Right atrium auricular region (tissue), 2 donors: ENCODE measurements at regions not wholly inside any gene's neighbourhood (a gene's known extent, or its start where the extent isn't known, plus 50 kb on each side); places are given as distances from the start of the nearest gene placed in this dataset.

Experiments
- DNase-seq: peaks from one replicate; pipeline ENCODE4 v3.0.0-alpha.2; 2019; ENCODE audit warnings: low spot score
- H3K27ac ChIP-seq, 2 donors: fragments of 200-600 bp; sonication (generic); 1 replicate in 1 of 2; 2 replicates in 1 of 2; pipeline ENCODE4 v1.5.1; 2016 to 2019
- H3K27me3 ChIP-seq, 2 donors: fragments of 200-600 bp; sonication (generic); one replicate each; pipeline versions ENCODE4 v1.5.1 to v1.6.0; 2017 to 2019
- H3K36me3 ChIP-seq: fragments of 200-600 bp; sonication (generic); one replicate; pipeline ENCODE4 v1.5.1; 2016
- H3K4me1 ChIP-seq, 2 donors: fragments of 200-600 bp; sonication (generic); one replicate each; pipeline versions ENCODE4 v1.5.1 to v1.6.0; 2017 to 2019
- H3K4me3 ChIP-seq, 2 donors: fragments of 200-600 bp; sonication (generic); 1 replicate in 1 of 2; 2 replicates in 1 of 2; pipeline ENCODE4 v1.5.1; 2017 to 2019; ENCODE audit warnings: mild to moderate bottlenecking in 1 of 2, moderate library complexity in 1 of 2
- H3K9me3 ChIP-seq, 2 donors: fragments of 200-600 bp; sonication (generic); one replicate each; pipeline ENCODE4 v1.5.1; 2019
- CTCF ChIP-seq, 2 donors: fragments of 200-600 bp; sonication (generic); IDR thresholded peaks; one replicate each; pipeline ENCODE4 v1.5.1; 2019; ENCODE audit warnings: antibody characterized with exemption in 2 of 2

GRCh38 chr7:120163449-120163848 is 109.5 kb upstream of the KCND2 start:
- Histone ChIP-seq H3K9me3 (no peaks in the 10 kb centered on the region), H3K27me3 (no peaks in the 10 kb centered on the region), H3K4me1 (no peaks in the 10 kb centered on the region), H3K27ac (no peak overlapping the region), H3K36me3 (no peaks in the 10 kb centered on the region), H3K4me3 (no peak overlapping the region)
- no peak for TF ChIP-seq CTCF (IDR thresholded peaks at IDR 0.05)
- DNase-seq = no peak

GRCh38 chr7:120165227-120165626 is 107.7 kb upstream of the KCND2 start:
- TF ChIP-seq CTCF (IDR thresholded peaks at IDR 0.05) = no peak
- H3K27ac ChIP-seq = no peak overlapping the region
- DNase-seq = no peak
- H3K36me3 ChIP-seq = no peaks in the 10 kb centered on the region
- H3K4me3 ChIP-seq = no peak overlapping the region
- no peaks in the 10 kb centered on the region for H3K9me3 ChIP-seq
- H3K4me1 ChIP-seq = no peaks in the 10 kb centered on the region
- no peaks in the 10 kb centered on the region for H3K27me3 ChIP-seq

GRCh38 chr7:120168066-120168465 is 104.9 kb upstream of the KCND2 start:
- no peak for TF ChIP-seq CTCF (IDR thresholded peaks at IDR 0.05)
- DNase-seq = no peak
- H3K4me1 ChIP-seq = no peaks in the 10 kb centered on the region

GRCh38 chr7:120169996-120170783 is 102.8 kb upstream of the KCND2 start:
- H3K36me3 ChIP-seq = no peaks in the 10 kb centered on the region
- no peak overlapping the region for H3K4me3 ChIP-seq
- TF ChIP-seq CTCF (IDR thresholded peaks at IDR 0.05) = no peak
- DNase-seq = no peak
- no peaks in the 10 kb centered on the region for H3K9me3 ChIP-seq
- H3K27me3 ChIP-seq = no peaks in the 10 kb centered on the region
- peak overlapping the region in 1 of 2 donors; percentile 37 for H3K27ac ChIP-seq
- no peaks in the 10 kb centered on the region for H3K4me1 ChIP-seq

More at GRCh38 chr7:120168066-120168465, 104.9 kb upstream of the KCND2 start:
- Histone ChIP-seq H3K36me3 (no peaks in the 10 kb centered on the region), H3K27ac (peak overlapping the region; percentile 54 to 61), H3K9me3 (no peaks in the 10 kb centered on the region), H3K4me3 (no peak overlapping the region), H3K27me3 (no peaks in the 10 kb centered on the region)

- H3K27ac ChIP-seq = peak overlapping the region in 1 of 2 donors; percentile 37
- DNase-seq = no peak
- no peak for TF ChIP-seq CTCF (IDR thresholded peaks at IDR 0.05)
- H3K36me3 ChIP-seq = no peaks in the 10 kb centered on the region
- H3K27me3 ChIP-seq = no peaks in the 10 kb centered on the region
- no peak overlapping the region for H3K4me3 ChIP-seq
- no peaks in the 10 kb centered on the region for H3K9me3 ChIP-seq
- H3K4me1 ChIP-seq = no peaks in the 10 kb centered on the region
These were observed 102.1 kb upstream of the KCND2 start for GRCh38 chr7:120170834-120171233.

- no peaks in the 10 kb centered on the region for H3K27me3 ChIP-seq
- peak overlapping the region in 1 of 2 donors; percentile 37 for H3K27ac ChIP-seq
- no peaks in the 10 kb centered on the region for H3K36me3 ChIP-seq
- H3K4me3 ChIP-seq = no peak overlapping the region
- DNase-seq = no peak
- no peak for TF ChIP-seq CTCF (IDR thresholded peaks at IDR 0.05)
- no peaks in the 10 kb centered on the region for H3K4me1 ChIP-seq
- H3K9me3 ChIP-seq = no peaks in the 10 kb centered on the region
These were observed 101.6 kb upstream of the KCND2 start for GRCh38 chr7:120171406-120171805.
